Progenitor cell of endocrine pancreas (in vitro differentiated cells): ENCODE measurements at regions not wholly inside any gene's neighbourhood (a gene's known extent, or its start where the extent isn't known, plus 50 kb on each side); places are given as distances from the start of the nearest gene placed in this dataset.

Source experiments
- DNase-seq: peaks from one replicate; pipeline ENCODE4 v3.0.0; 2021; ENCODE audit warnings: low spot score; ENCODE audit not compliant: unreplicated experiment
- H3K27ac Mint-ChIP-seq: 2 replicates; pipeline ENCODE4 v1.8.0; 2021; ENCODE audit warnings: mild to moderate bottlenecking, moderate library complexity, mixed read lengths
- H3K27me3 Mint-ChIP-seq: 2 replicates; pipeline ENCODE4 v1.8.0; 2021; ENCODE audit warnings: mixed read lengths
- H3K36me3 Mint-ChIP-seq: 2 replicates; pipeline ENCODE4 v1.8.0; 2022; ENCODE audit warnings: mixed read lengths; ENCODE audit not compliant: insufficient read depth
- H3K4me1 Mint-ChIP-seq: 2 replicates; pipeline ENCODE4 v1.8.0; 2021; ENCODE audit warnings: low read depth, mixed read lengths
- H3K4me3 Mint-ChIP-seq: 2 replicates; pipeline ENCODE4 v1.8.0; 2021; ENCODE audit warnings: low read depth, mild to moderate bottlenecking, moderate library complexity, mixed read lengths
- H3K9me3 Mint-ChIP-seq: 2 replicates; pipeline ENCODE4 v1.8.0; 2021; ENCODE audit warnings: low read depth, mixed read lengths
- CTCF ChIP-seq: fragments of 200-600 bp; sonication (generic); IDR thresholded peaks from one replicate; pipeline ENCODE4 v1.5.0; 2021; ENCODE audit warnings: antibody characterized with exemption, mild to moderate bottlenecking; ENCODE audit not compliant: unreplicated experiment

- no peak overlapping the region for H3K27ac Mint-ChIP-seq
- no peaks in the 10 kb centered on the region for H3K9me3 Mint-ChIP-seq
- no peak for TF ChIP-seq CTCF
- no peaks in the 10 kb centered on the region for H3K4me1 Mint-ChIP-seq
- no peak overlapping the region for H3K4me3 Mint-ChIP-seq
- H3K36me3 Mint-ChIP-seq: no peaks in the 10 kb centered on the region
- no peaks in the 10 kb centered on the region for H3K27me3 Mint-ChIP-seq
- DNase-seq: no peak
Measured at GRCh38 chr14:83041224-83041623, 1507.6 kb upstream of the SEL1L start.

DNA sequence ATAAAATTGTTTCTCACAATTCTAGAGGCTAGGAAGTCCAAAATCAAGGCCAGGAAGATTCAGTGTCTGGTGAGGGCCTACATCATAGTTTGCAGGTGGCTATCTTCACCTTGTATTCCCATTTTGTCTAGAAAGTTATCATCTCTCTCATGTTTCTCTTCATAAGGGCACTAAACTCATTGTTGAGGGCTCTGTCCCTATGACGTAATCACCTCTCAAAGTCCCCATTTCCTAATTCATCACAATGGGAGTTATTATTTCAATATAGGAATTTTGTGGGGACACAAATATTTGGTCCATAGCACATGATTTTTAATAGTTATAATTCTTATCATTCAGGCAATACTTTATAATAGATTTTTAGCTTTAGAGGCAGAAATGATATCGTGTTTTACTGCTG is 1509.2 kb upstream of the SEL1L start:
- DNase-seq: no peak
- no peaks in the 10 kb centered on the region for H3K9me3 Mint-ChIP-seq

GRCh38 chr14:83044001-83044400 is 1510.3 kb upstream of the SEL1L start:
- Mint-ChIP-seq H3K4me3 (no peak overlapping the region), H3K4me1 (no peaks in the 10 kb centered on the region), H3K9me3 (no peaks in the 10 kb centered on the region), H3K36me3 (no peaks in the 10 kb centered on the region), H3K27ac (no peak overlapping the region), H3K27me3 (no peaks in the 10 kb centered on the region)
- TF ChIP-seq CTCF: no peak
- no peak for DNase-seq

More for the DNA sequence above, 1509.2 kb upstream of the SEL1L start:
- H3K4me1 Mint-ChIP-seq: no peaks in the 10 kb centered on the region
- H3K4me3 Mint-ChIP-seq: no peak overlapping the region
- no peak overlapping the region for H3K27ac Mint-ChIP-seq
- H3K27me3 Mint-ChIP-seq: no peaks in the 10 kb centered on the region
- no peaks in the 10 kb centered on the region for H3K36me3 Mint-ChIP-seq
- no peak for TF ChIP-seq CTCF

DNA sequence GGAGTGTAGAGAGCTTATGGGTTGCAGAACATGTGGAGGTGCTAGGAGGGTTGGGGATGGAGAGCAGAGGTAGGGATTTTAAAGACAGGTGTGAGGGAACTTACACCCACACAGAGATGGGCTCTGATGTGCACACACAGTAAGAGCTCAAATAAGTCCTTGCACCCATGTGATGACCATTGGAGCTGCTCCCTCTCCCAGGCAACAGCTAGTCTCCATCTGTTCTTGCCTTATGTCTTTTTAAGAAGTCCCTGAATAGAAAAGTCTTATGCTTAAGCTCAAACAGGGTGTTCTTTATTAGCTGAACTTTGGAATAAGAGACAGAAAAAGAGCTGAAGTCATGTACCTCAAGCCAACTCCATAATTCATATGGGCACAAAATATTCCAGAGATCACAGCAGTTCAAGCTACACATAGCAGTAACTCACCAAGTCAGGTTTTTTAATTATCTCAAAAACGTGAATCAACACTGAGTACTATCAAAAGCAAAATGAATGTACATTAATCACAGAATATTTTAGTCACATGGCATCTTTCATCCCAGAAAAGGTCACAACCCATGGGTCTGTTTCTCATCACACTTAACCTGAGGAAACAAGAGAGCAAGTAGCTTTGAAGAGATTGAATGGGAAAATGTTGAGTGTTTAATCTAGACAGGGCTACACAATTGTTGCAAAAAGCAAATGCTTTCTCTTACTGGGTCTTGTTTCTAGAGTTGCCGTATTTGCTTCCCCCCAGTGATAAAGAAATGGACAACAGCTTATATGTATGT is 1513.6 kb upstream of the SEL1L start:
- H3K4me3 Mint-ChIP-seq: no peak overlapping the region
- H3K27me3 Mint-ChIP-seq: no peaks in the 10 kb centered on the region
- no peak overlapping the region for H3K27ac Mint-ChIP-seq
- H3K9me3 Mint-ChIP-seq: no peaks in the 10 kb centered on the region
- no peak for TF ChIP-seq CTCF
- H3K36me3 Mint-ChIP-seq: no peaks in the 10 kb centered on the region
- DNase-seq: no peak
- H3K4me1 Mint-ChIP-seq: no peaks in the 10 kb centered on the region

DNA sequence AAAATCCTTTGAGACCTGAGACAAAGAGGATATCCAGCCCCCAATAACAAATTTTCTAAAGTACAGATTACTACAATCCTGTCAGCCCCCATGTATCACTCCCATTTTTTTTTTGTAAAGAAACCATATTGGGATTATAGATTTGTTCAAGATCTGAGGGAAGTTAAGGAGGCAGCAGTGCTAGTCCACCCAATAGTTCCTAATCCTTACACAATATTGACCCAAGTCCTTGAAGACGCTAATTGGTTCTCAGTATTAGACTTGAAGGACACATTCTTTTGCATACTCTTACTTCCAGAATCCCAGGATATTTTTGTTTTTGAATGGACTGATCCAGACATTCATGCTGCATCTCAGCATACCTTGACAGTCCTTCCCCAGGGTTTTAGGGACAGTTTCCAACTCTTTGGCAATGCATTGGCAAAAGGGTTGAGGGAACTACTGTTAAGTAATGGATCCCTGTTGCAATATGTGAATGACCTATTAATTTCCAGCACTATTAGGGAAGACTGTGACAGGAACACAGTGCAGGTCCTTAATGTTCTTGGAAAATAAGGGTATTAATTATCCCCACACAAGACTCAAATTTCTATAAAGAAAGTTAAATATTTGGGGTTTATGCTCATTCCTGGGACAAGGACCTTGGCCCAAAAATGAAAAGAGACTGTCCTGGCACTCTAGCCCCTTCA is 1519.5 kb upstream of the SEL1L start:
- no peak for DNase-seq
- H3K4me1 Mint-ChIP-seq: peaks cover 4% of the 10 kb centered on the region
- no peaks in the 10 kb centered on the region for H3K36me3 Mint-ChIP-seq
- H3K27me3 Mint-ChIP-seq: no peaks in the 10 kb centered on the region
- H3K27ac Mint-ChIP-seq: no peak overlapping the region
- TF ChIP-seq CTCF: no peak
- no peak overlapping the region for H3K4me3 Mint-ChIP-seq
- no peaks in the 10 kb centered on the region for H3K9me3 Mint-ChIP-seq
